NCI-H1417 (cell line): ENCODE measurements at regions not wholly inside any gene's neighbourhood (a gene's known extent, or its start where the extent isn't known, plus 50 kb on each side); places are given as distances from the start of the nearest gene placed in this dataset.
"Not testable (repeated sequence)": the region's sequence is repeated elsewhere in the genome, so short reads cannot be mapped to it uniquely, and the experiment has no call there.

Experiments used
- DNase-seq, 3 experiments: peaks; one replicate each; lab custom pipeline; 2025; lab: John Stamatoyannopoulos, UW

GRCh38 chr12:114815026-114815795 is 131.2 kb upstream of the TBX3 start:
- no peak for DNase-seq

DNA sequence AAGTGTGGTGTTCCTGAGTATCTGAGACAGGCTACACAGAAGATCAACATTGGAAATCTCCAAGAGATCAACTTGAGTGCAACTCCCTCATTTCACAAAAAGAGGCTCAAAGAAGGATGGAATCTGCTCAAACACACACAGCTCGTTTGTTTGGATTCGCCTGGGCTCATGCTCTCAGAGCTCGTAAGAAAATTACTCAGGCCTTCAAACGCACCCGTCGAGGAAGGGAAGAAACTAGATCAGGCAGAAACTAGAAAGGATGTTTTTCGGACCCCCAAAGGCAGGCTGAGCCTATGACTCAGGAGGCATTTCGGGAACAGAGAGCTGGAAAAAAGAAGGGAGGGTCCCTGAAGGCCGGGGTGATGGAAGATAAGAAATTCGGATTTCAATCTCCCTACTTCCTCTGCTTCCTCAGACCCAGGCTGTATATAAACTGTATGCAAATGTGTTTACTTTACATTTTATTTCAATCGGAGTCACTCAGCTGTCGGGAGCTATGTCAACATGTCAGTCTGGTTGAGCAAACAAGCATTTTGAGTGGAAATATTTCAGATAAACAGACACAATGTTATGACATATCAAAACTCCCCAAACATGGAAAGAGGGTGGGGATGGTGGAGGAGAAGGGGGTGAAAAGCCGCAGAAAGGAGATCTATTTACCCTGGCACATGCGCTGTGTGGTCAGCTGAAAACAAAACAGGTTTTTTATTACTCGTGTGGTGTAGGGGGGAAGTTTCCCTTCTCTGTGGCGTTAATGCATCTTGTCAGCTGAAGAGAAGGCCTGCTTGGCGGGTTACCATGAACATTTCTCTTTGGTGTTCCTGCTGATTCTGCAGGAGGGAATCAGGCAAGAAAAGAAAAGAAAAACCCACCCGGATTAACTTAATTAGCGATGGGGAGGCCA is 129.1 kb upstream of the TBX3 start:
- peak in 2 of 3 experiments; percentile 4 to 56 for DNase-seq

- no peak for DNase-seq
Observed at GRCh38 chr12:114812384-114812783, 128.4 kb upstream of the TBX3 start.

DNA sequence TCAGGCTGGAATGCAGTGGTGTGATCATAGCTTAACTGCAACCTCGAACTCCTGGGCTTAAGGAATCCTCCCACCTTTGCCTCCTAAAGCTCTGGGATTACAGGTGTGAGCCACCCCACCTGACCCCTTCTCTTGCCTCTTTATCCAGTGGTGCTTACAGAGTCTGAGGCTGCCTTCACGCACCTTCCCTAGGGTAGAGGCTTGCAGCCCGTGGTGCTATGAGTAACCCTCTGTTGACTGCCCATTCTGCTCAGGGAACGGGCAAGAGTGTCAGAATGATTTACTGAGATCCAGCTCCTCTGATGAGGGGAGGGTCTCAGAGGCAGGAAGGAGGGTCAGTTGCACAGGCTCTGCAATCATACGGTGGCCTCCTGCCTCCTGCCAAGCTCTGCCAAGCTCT is 125.1 kb upstream of the TBX3 start:
- no peak for DNase-seq

DNA sequence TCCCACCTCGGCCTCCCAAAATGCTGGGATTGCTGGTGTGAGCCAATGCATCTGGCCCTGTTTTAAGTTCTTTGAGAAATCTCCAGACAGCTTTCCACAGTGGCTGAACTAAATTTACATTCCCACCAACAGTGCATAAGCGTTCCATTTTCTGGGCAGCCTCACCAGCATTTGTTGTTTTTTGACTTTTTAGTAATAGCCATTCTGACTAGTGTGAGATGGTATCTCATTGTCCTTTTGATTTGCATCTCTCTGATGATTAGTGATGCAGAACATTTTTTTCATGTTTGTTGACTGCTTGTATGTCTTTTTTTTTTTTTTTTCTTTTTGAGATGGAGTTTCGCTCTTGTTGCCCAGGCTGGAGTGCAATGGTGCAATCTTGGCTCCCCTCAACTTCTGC is 117.4 kb upstream of the TBX3 start:
- DNase-seq, result not testable (repeated sequence)

DNA sequence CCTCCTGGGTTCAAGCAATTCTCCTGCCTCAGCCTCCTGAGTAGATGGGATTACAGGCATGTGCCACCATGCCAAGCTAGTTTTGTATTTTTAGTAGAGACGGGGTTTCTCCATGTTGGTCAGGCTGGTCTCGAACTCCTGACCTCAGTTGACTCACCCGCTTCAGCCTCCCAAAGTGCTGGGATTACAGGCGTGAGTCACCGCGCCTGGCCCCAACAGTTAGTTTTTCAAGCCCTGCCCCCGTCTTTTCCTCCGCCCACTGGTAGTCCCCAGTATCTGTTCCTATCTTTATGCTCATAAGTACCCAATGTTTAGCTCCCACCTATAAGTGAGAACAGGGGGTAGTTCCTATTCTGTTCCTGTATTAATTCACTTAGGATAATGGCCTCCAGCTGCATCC is 116.6 kb upstream of the TBX3 start:
- not testable (repeated sequence) for DNase-seq

DNA sequence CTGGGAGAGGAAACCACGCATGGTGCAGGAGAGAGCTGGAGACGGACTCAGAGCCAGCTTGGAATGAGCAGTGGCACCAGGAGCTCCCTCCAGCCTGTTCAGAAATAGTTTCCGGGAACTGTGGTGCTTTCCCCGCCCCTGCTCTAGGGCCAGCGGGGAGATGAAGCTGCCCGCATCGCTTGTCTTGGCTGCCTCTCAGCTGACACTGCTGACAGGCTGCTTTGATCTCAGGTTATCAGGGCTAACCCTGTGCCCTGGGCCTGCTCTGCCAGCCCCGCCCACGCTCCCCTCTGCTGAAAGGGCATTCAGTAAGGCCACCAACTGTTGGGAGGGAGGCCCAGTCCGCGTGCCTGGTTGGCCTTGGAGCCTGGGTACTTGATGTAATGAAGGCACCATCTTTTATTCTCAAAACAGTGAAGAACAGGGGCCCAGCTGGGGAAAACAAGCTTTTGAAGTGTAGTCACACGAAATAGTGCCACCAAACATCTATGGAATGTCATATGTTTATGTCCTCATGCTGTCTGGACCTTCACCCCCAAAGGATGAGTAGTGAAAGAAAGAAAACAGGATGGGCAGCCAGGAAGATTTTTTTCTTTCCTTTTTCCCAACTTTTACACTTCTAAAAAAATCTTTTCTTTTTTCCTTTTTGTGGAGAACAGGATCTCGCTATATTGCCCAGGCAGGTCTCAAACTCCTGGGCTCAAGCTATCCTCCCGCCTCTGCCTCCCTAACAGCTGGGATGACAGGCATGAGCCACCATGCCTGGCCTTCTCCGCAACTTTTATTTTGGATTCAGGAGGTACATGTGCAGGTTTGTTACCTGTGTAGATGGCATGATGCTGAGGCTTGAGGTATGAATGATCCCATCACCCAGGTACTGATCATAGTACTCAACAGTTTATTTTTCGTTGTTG is 115.9 kb upstream of the TBX3 start:
- no peak for DNase-seq

DNA sequence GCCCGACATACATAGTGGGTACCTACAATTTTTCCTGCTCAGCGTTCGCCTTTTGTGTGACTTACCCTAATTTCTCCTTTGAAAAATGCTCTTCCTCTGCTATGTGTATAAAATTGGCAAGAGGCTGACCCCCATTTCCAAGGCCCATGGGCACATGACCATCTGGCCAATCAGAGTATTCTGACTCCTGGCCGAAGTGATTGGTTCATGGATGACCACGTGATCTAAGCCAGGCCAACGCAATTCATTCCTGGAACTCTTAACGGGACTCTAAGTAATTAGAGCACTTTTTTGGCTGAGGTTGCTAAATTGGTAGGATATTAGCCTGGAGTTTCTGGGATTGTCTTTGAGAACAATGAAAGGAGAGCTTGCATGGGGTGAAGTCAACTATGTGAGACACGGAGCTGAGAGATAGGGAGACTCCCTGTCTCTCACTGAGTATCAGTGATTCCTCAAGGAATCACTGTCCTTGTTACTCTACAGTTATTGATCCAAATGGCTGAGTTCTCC is 110.1 kb upstream of the TBX3 start:
- no peak for DNase-seq

GRCh38 chr12:114790276-114790675 is 106.3 kb upstream of the TBX3 start:
- no peak for DNase-seq

DNA sequence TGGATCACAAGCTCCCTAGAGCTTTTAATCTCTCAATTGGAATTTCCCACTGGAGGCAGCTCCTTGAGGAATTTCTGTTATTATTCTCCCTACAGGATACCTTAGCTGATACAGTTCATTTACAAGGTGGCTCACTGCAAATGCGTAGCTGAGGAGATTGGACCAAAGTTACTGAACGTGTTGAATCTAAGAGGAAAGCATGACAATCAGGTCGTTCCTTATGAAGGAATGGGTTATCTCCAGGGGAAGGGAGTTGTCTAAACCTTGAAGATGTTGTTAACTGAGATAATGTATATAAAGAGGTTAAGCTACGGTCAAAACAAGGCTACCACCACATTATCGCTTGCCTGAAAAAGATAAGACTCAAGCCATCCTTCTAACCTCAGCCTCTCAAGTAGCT is 105.8 kb upstream of the TBX3 start:
- DNase-seq, result no peak

DNA sequence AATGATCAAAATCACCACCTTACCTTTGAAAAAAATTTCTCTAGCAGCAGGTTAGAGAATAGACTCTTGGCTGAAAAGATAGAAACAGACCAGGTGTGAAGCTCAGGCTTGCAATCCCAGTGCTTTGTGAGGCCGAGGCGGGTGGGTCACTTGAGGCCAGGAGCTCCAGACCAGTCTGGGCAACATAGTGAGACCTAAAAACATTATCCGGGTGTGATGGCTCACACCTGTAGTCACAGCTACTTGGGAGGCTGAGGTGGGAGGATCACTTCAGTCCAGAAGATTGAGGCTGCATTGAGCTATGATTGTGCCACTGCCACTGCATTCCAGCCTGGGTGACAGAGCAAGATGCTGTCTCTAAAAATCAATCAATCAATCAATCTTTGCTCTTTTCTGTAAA is 105.3 kb upstream of the TBX3 start:
- DNase-seq, result no peak

- no peak for DNase-seq
Observed at GRCh38 chr12:114784526-114784925, 100.6 kb upstream of the TBX3 start.

GRCh38 chr12:114783089-114783618 is 99.2 kb upstream of the TBX3 start:
- peak in 1 of 3 experiments; percentile 10 for DNase-seq

DNA sequence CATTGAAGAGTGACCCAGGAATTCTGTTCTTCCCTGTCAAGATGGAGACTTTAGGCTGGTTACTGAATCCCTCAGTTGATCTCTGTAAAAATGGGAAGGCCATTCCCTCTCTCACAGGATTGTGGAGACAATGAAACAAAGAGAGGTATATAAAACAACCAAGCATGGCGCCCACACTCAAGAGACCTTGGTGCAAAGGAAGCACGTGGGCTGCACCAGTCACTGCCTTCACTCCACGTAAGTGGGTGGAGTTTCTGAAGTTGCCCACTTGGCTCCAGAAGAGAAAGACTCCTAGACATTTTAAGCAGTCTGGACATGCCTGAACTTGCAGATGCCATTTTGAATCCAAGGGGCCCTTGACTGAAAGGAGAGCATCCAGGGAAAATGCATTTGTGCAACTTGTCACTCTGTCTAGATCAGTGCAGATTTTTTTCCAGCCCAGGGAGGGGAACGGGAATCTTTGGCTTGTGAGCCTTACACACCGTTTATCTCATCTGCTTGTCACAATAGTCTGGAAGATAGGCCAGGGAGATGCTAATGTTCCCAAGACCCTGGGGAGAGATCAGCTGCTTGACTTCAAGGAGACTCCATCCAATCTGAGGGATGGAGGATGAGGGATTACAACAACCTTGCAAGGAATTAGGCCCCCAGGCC is 96.9 kb upstream of the TBX3 start:
- DNase-seq, result peak in 1 of 3 experiments; percentile 94

- DNase-seq, result no peak
Observed at GRCh38 chr12:114779647-114780046, 95.7 kb upstream of the TBX3 start.

- no peak for DNase-seq
Observed at GRCh38 chr12:114779186-114779585, 95.2 kb upstream of the TBX3 start.

DNA sequence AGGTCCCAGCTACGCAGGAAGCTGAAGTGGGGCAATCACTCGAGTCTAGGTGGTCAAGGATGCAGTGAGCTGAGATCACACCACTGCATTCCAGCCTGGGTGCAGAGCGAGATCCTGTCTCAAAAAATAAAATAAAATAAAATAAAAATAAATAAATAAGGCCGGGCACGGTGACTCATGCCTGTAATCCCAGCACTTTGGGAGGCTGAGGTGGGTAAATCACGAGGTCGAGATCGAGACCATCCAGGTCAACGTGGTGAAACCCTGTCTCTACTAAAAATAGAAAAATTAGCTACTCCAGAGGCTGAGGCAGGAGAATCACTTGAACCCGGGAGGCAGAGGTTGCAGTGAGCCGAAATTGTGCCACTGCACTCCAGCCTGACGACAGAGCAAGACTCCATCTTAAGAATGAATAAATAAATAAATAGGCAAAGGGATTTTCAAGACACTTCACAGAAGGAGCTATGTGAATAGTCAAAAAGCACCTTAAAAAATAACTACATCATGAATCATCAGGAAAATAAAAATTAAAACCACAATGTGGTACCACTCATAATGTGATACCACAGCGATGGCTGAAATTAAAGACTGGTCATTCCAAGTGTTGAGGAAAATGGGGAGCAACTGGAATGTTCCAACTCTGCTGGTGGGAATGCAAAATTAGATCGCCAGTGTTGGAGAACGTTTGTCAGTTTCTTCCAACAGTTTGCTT is 92.9 kb upstream of the TBX3 start:
- no peak for DNase-seq

GRCh38 chr12:114774699-114775098 is 90.7 kb upstream of the TBX3 start:
- DNase-seq, result no peak

DNA sequence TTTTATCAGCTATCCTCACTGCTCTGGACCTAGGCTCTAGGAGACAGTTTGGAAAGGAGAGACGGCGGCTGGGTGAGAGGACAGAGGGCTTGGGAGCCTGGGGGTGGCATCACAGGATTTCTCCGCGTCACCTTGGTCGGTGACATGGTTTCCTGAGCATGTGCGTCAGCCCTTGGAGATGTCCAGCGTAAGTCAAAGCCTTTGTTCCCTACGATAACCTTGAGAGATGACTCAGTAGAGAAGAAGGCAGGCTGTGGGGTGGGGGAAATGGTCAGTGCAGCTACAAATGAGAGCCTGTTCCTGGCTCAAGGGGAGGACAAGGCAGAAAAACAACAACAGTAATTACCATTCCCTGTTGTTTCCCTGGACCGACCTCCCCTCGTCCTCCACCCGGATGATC is 90.2 kb upstream of the TBX3 start:
- DNase-seq, result no peak

DNA sequence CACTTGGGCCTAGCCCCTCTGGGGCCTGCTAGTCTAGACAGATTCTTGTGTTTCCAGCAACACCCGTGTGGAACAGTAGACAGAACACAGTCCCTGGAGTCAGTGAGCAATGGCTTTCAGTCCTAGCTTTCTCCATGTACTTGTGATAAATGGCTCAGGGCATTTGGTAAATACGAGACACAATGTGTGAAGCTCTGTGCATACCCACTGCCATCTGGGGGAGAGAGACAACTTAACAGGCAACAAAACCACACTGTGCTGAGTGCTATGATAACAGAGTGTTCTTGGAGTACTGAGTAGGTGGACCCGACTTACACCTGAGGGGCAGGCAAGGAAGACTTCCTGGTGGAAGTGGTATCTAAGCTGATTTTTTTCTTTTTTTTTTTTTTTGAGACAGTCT is 86.3 kb upstream of the TBX3 start:
- no peak for DNase-seq
